ENCODE measurements at regions not wholly inside any gene's neighbourhood (a gene's known extent, or its start where the extent isn't known, plus 50 kb on each side); places are given as distances from the start of the nearest gene placed in this dataset.
"Not testable (repeated sequence)": the region's sequence is repeated elsewhere in the genome, so short reads cannot be mapped to it uniquely, and the experiment has no call there.

- no peak for TF ChIP-seq CTCF (IDR thresholded peaks at IDR 0.05; ENCODE audit: borderline replicate concordance, control extremely low read depth, extremely low read depth, insufficient read depth, missing control alignments)
- in situ Hi-C loops (cut with MboI; ENCODE audit: low sequenced_read_pairs, unreplicated experiment), result no loop called here
- no peak for DNase-seq (ENCODE audit: low spot score)
These were observed 174.1 kb downstream of the COPRS start for GRCh38 chr17:31684901-31685300.

GRCh38 chr17:31680126-31680525 lies 178.9 kb downstream of the COPRS start:
- in situ Hi-C loops (cut with MboI; ENCODE audit: low sequenced_read_pairs, unreplicated experiment), result no loop called here
- peak; percentile 67 for DNase-seq (ENCODE audit: low spot score)
- TF ChIP-seq CTCF (IDR thresholded peaks at IDR 0.05; ENCODE audit: borderline replicate concordance, control extremely low read depth, extremely low read depth, insufficient read depth, missing control alignments), result no peak

GRCh38 chr17:31679667-31680066 lies 179.4 kb downstream of the COPRS start:
- in situ Hi-C loops (cut with MboI; ENCODE audit: low sequenced_read_pairs, unreplicated experiment), result no loop called here
- DNase-seq (ENCODE audit: low spot score), result no peak
- TF ChIP-seq CTCF (IDR thresholded peaks at IDR 0.05; ENCODE audit: borderline replicate concordance, control extremely low read depth, extremely low read depth, insufficient read depth, missing control alignments), result no peak

GRCh38 chr17:31678431-31678830 lies 180.6 kb downstream of the COPRS start:
- no peak for DNase-seq (ENCODE audit: low spot score)
- in situ Hi-C loops (cut with MboI; ENCODE audit: low sequenced_read_pairs, unreplicated experiment), result no loop called here
- TF ChIP-seq CTCF (IDR thresholded peaks at IDR 0.05; ENCODE audit: borderline replicate concordance, control extremely low read depth, extremely low read depth, insufficient read depth, missing control alignments), result no peak

GRCh38 chr17:31677681-31678080 lies 181.4 kb downstream of the COPRS start:
- DNase-seq (ENCODE audit: low spot score), result no peak
- no peak for TF ChIP-seq CTCF (IDR thresholded peaks at IDR 0.05; ENCODE audit: borderline replicate concordance, control extremely low read depth, extremely low read depth, insufficient read depth, missing control alignments)
- in situ Hi-C loops (cut with MboI; ENCODE audit: low sequenced_read_pairs, unreplicated experiment), result no loop called here

- in situ Hi-C loops (cut with MboI; ENCODE audit: low sequenced_read_pairs, unreplicated experiment), result no loop called here
- DNase-seq (ENCODE audit: low spot score), result no peak
- TF ChIP-seq CTCF (IDR thresholded peaks at IDR 0.05; ENCODE audit: borderline replicate concordance, control extremely low read depth, extremely low read depth, insufficient read depth, missing control alignments), result no peak
These were observed 182.0 kb downstream of the COPRS start for GRCh38 chr17:31677036-31677435.

- in situ Hi-C loops (cut with MboI; ENCODE audit: low sequenced_read_pairs, unreplicated experiment); DNase-seq (ENCODE audit: low spot score): not testable (repeated sequence)
These were observed 183.7 kb downstream of the COPRS start for GRCh38 chr17:31675392-31675791.
